Activated T-helper 1 cell treated with anti-CD3 and anti-CD28 coated beads, Interleukin-12 subunit alpha, Interleukin-12 subunit beta, Interleukin-2, Interleukin-4 antibody, amounts not matched to agents 30 ng/mL and 10 ng/mL and 1 ng/mL, durations not matched to agents 14 hours and 24 hours and 36 hours (primary cell): ENCODE measurements at regions not wholly inside any gene's neighbourhood (a gene's known extent, or its start where the extent isn't known, plus 50 kb on each side); places are given as distances from the start of the nearest gene placed in this dataset.

ENCODE experiments used
- DNase-seq: peaks from one replicate; pipeline ENCODE4 v3.0.0; 2021; ENCODE audit warnings: low spot score
- H3K27ac Mint-ChIP-seq: one replicate; pipeline ENCODE4 v1.8.0; 2021; ENCODE audit warnings: mild to moderate bottlenecking, mixed read lengths
- H3K27me3 Mint-ChIP-seq: one replicate; pipeline ENCODE4 v1.8.0; 2022; ENCODE audit warnings: mild to moderate bottlenecking, moderate library complexity, mixed read lengths; ENCODE audit not compliant: insufficient read depth
- H3K36me3 Mint-ChIP-seq: one replicate; pipeline ENCODE4 v1.8.0; 2021; ENCODE audit warnings: low read depth, mixed read lengths
- H3K4me1 Mint-ChIP-seq: one replicate; pipeline ENCODE4 v1.8.0; 2021; ENCODE audit warnings: low read depth, mixed read lengths
- H3K4me3 Mint-ChIP-seq: one replicate; pipeline ENCODE4 v1.8.0; 2021; ENCODE audit warnings: mild to moderate bottlenecking, moderate library complexity, mixed read lengths
- H3K9me3 Mint-ChIP-seq: one replicate; pipeline ENCODE4 v1.8.0; 2021; ENCODE audit warnings: mixed read lengths
- intact Hi-C: fragments of 100-400 bp; cut with micrococcal nuclease; formaldehyde crosslinking; loops from one replicate; pipeline ENCODE4 v1.15.1; 2024

DNA sequence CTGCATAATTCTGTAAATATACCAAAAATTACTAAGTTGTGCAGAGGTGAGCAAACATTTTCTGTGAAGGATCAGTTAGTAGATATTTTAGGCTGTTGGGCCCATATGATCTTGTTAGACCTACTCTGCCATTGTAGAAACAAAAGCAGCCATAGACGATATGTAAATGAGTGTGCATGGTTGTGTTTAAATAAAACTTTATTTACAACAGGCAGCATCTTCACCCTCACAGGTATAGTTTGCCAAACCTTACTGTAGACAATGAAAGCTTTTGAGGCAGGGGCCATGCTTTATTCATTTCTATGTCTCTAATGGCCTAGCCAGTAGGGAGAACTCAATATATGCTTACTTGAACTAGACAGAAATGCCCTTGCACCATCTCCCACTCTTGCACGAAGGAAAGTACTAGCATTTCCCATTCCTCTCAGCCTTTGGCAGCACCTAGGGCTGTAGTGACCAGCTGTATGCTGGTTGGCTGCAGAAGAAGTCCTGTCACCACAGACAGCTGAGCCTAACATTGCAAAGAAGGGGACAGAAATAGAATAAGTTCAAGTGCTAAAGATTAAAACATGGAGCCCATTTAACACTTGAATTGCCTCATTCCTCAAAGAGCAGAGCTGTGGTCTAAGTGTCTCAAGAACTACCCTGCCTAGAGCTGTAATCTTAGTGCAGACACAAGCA, 305.1 kb upstream of the MGAT5 start:
- H3K4me1 Mint-ChIP-seq = no peaks in the 10 kb centered on the region
- DNase-seq = no peak
- intact Hi-C loops = no loop called here
- no peaks in the 10 kb centered on the region for H3K9me3 Mint-ChIP-seq
- no peak overlapping the region for H3K4me3 Mint-ChIP-seq
- no peak overlapping the region for H3K27ac Mint-ChIP-seq
- H3K36me3 Mint-ChIP-seq = no peaks in the 10 kb centered on the region
- H3K27me3 Mint-ChIP-seq = no peaks in the 10 kb centered on the region

DNA sequence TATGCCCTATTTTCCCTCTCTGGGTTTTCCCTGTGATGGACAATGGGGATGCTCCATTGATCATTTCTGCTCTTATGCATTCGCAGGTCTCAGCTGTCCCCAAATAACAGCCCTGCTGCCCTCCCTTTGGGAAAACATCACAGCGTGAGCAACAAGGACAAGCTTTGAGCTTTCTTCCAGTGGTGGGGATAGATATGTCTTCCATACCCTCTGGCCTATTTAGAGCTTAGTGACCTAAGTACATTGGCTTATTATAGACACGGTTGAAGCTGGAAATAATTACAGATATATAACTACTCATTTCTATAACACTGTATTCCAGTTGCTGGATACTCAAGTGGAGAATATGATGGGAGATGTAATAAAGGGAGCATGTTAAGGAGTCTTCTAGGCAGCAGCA, 304.3 kb upstream of the MGAT5 start:
- no peaks in the 10 kb centered on the region for H3K9me3 Mint-ChIP-seq
- no peak overlapping the region for H3K4me3 Mint-ChIP-seq
- no peak overlapping the region for H3K27ac Mint-ChIP-seq
- no peaks in the 10 kb centered on the region for H3K4me1 Mint-ChIP-seq
- peaks cover 2% of the 10 kb centered on the region for H3K27me3 Mint-ChIP-seq
- intact Hi-C loops = no loop called here
- no peaks in the 10 kb centered on the region for H3K36me3 Mint-ChIP-seq
- DNase-seq = no peak

DNA sequence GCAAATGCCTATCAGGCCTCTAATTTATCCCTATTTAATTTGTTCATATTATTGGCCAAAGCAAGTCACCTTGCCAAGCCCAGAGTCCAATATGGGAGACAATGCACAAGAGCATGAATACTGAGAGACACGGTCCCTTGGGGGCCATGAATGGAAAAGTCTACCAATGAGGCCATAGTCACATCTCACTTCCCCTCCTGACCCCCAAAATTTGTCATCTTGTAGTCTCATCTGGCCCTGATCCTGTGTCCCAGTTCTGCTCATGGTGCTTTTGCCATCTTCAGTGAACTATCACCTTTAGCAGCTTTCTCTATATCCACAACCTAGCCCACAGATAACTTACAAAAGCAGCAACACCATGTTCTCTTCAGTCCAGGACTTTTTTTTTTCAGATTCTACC, 302.7 kb upstream of the MGAT5 start:
- H3K27me3 Mint-ChIP-seq = peaks cover 6% of the 10 kb centered on the region
- no peaks in the 10 kb centered on the region for H3K36me3 Mint-ChIP-seq
- no peaks in the 10 kb centered on the region for H3K9me3 Mint-ChIP-seq
- DNase-seq = no peak
- no peaks in the 10 kb centered on the region for H3K4me1 Mint-ChIP-seq
- no peak overlapping the region for H3K4me3 Mint-ChIP-seq
- intact Hi-C loops = no loop called here
- H3K27ac Mint-ChIP-seq = no peak overlapping the region

DNA sequence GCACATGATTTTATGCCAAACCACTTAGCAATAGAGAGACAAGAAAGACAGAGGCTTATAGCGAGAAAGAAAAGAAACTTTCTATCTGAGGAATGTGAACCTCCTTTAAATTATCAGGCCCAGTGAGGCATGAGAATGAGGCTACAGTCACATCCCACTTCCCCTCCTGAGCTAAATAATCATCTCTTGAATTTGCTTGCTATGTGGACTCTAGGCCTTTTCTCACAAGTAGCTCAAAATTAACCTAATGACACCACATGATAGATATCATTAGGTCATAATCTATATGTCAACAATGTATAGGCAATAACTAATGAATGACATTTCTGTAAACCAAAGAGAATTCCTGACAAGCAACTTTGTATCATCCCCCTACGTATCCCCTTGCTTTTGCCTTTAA, 301.5 kb upstream of the MGAT5 start:
- no peak overlapping the region for H3K27ac Mint-ChIP-seq

DNA sequence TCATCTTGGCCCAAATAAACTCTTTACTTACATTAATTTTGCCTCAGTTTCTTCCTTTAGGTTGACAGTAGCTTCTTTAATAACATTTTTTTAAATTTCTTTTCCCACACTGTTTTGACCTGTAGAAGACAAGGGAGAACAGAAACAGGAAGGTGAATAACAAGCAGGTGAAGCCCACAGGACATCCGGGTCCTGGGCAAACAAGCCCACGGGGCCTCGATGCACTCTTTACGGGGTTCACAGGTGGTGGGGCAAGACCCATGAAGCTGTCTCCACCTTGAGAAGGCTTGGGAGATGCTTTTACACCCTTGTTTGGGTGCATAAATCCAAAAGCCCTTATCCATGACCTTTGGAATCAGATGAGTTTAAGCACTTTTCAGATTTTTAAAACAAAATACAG, 301.0 kb upstream of the MGAT5 start:
- no peaks in the 10 kb centered on the region for H3K36me3 Mint-ChIP-seq
- no peaks in the 10 kb centered on the region for H3K4me1 Mint-ChIP-seq
- peaks cover 10% of the 10 kb centered on the region for H3K27me3 Mint-ChIP-seq
- DNase-seq = no peak
- no peak overlapping the region for H3K27ac Mint-ChIP-seq
- no peaks in the 10 kb centered on the region for H3K9me3 Mint-ChIP-seq
- intact Hi-C loops = no loop called here
- no peak overlapping the region for H3K4me3 Mint-ChIP-seq

More for the DNA sequence above, 301.5 kb upstream of the MGAT5 start:
- intact Hi-C loops = no loop called here
- no peak overlapping the region for H3K4me3 Mint-ChIP-seq
- H3K4me1 Mint-ChIP-seq = no peaks in the 10 kb centered on the region
- no peaks in the 10 kb centered on the region for H3K9me3 Mint-ChIP-seq
- H3K36me3 Mint-ChIP-seq = no peaks in the 10 kb centered on the region
- no peak for DNase-seq
- H3K27me3 Mint-ChIP-seq = peaks cover 10% of the 10 kb centered on the region

DNA sequence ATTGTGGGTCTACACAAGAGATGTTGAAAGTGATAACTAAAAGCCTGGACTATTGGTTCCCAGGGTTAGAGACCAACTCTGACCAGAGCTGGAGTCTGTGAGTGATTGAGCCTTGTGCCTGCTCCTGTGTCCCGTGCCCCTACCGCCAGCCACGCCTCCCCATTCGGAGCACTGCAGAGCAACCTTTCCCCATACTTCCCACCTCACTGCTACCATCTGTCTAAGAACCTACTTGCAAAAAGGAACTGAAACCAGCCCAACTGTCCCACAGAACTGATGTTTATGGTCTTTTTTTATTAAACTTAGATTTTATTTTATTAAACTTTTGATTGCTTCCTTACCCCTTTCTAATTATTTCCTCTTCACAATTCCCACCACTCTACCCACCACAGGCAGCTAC, 300.3 kb upstream of the MGAT5 start:
- H3K27me3 Mint-ChIP-seq = peaks cover 10% of the 10 kb centered on the region
- intact Hi-C loops = no loop called here
- no peaks in the 10 kb centered on the region for H3K9me3 Mint-ChIP-seq
- no peak overlapping the region for H3K27ac Mint-ChIP-seq
- H3K36me3 Mint-ChIP-seq = no peaks in the 10 kb centered on the region
- DNase-seq = no peak
- H3K4me3 Mint-ChIP-seq = no peak overlapping the region
- no peaks in the 10 kb centered on the region for H3K4me1 Mint-ChIP-seq

DNA sequence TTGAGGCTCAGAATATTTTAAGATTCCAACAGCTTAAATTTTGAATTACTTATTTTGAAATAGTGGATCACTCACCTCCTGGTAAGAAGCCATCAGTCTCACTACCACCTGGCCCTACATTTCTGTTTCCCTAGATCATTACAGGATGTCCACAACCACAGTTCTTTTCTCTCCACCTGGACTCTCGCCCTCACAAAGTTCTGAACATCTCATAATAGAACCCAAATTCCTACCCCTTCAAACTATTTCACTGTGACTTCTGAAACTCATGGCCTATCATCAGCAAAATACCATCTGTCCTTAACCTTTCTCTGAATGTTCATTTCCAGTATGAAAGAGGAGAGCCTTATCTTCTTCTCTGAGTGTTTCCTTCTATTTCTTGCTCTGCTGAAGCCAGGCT, 299.2 kb upstream of the MGAT5 start:
- H3K27ac Mint-ChIP-seq = no peak overlapping the region
- peaks cover 10% of the 10 kb centered on the region for H3K27me3 Mint-ChIP-seq
- H3K4me1 Mint-ChIP-seq = no peaks in the 10 kb centered on the region
- no peak overlapping the region for H3K4me3 Mint-ChIP-seq
- intact Hi-C loops = no loop called here
- no peaks in the 10 kb centered on the region for H3K9me3 Mint-ChIP-seq
- DNase-seq = no peak
- H3K36me3 Mint-ChIP-seq = no peaks in the 10 kb centered on the region

DNA sequence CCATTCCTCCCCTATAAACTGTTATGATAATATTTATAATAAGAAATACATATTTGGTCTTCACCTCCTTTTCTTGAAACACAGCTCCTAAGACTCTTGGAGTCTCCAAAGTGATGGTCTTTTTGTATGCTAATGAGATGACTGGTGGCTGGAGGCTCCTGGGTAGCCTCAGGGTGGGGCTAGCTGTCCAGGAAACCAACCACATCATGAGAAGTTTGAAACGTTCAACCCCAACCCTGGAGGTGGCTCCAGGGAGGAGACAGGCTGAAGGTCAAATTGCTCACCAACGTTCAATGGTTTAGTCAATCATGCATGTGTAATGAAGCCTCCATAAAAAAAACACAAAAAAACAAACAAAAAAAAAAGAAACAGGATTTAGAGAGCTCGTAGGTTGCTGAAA, 298.7 kb upstream of the MGAT5 start:
- no peaks in the 10 kb centered on the region for H3K9me3 Mint-ChIP-seq
- H3K27ac Mint-ChIP-seq = no peak overlapping the region
- intact Hi-C loops = no loop called here
- no peaks in the 10 kb centered on the region for H3K4me1 Mint-ChIP-seq
- no peak overlapping the region for H3K4me3 Mint-ChIP-seq
- no peaks in the 10 kb centered on the region for H3K36me3 Mint-ChIP-seq
- H3K27me3 Mint-ChIP-seq = peaks cover 10% of the 10 kb centered on the region
- no peak for DNase-seq

DNA sequence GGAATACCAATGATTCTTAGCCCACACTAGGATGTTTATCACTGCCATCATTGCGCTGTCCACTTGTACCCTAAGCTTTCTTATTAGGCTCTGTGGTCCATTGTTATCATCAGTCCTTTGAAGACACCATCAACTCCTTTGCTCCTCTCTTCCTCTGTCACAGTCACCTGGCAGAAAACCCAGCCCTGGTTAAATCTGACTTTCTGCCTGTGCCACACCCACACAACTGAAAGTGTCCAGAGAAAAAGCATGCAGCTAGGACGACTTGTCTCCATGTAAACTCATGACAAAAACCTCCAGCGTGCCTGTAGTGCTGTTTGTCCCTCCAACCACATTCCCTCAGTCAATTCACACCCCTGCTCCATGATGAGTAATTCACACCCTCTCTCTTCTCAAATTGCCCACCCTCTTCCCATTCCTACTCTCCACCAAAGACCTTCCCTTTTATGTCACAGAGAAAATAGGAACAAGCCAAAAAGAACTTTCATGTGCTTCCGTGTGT, 297.4 kb upstream of the MGAT5 start:
- Mint-ChIP-seq H3K4me3 (no peak overlapping the region), H3K27ac (no peak overlapping the region), H3K27me3 (peaks cover 10% of the 10 kb centered on the region), H3K36me3 (no peaks in the 10 kb centered on the region), H3K4me1 (no peaks in the 10 kb centered on the region), H3K9me3 (no peaks in the 10 kb centered on the region)
- no peak for DNase-seq
- intact Hi-C loops = no loop called here

DNA sequence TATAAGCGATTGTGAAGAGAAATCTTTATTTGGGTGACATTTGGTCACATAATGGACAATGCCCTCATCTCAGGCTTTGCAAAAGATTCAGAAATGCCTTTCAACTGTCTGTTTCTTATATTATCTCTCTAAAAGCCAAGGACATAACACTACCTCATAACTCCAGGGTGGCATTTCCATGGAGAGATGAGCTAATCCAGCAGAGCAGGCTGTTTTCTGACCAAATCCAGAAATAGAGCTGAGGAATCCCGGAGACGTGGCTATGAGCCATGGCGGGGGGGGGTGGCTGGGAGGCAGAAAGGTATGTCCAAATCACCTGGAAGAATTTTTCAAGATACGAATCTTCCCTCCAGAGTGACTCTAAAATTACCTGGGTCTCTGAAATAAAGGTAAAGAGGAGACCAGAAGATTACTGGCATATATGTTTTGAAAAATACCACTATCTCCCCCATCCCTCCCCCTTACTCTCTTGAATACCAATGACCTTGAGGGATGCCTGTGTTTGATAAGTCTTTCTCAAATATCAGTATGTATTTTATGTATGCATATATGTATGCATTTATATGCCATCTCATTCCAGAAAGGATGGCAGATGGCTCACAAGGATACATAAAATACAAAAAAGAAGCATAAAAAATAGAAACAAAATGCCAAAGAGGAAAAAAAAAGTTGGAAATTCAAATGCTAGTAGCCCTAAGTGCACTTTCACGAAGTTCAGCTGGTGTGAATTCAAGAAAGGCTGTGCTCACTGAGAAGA, 296.0 kb upstream of the MGAT5 start:
- Mint-ChIP-seq H3K27ac (no peak overlapping the region), H3K9me3 (no peaks in the 10 kb centered on the region), H3K4me1 (no peaks in the 10 kb centered on the region), H3K27me3 (peaks cover 12% of the 10 kb centered on the region), H3K4me3 (no peak overlapping the region), H3K36me3 (no peaks in the 10 kb centered on the region)
- intact Hi-C loops = no loop called here
- no peak for DNase-seq

DNA sequence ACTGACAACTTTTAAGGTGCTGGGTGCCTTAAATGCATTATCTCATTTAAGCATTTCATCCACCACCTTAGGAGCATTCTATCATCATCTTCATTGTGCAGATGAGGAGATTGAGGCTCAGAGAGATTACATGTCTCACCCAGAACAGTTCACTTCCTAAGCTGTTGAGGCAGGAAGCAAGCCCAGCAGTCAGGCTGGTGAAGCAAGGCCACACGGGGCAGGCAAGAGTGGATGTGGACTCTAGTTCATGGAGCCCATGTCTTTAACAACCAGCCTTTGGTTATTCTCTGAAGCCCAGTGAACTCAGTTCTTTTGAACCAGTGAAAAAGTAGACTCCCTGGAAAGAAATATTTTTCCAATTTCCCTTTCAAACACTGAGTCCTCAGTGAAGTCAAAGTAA, 294.8 kb upstream of the MGAT5 start:
- Mint-ChIP-seq H3K36me3 (no peaks in the 10 kb centered on the region), H3K27ac (no peak overlapping the region), H3K4me1 (no peaks in the 10 kb centered on the region), H3K27me3 (peaks cover 12% of the 10 kb centered on the region), H3K4me3 (no peak overlapping the region), H3K9me3 (no peaks in the 10 kb centered on the region)
- intact Hi-C loops = no loop called here
- DNase-seq = no peak

DNA sequence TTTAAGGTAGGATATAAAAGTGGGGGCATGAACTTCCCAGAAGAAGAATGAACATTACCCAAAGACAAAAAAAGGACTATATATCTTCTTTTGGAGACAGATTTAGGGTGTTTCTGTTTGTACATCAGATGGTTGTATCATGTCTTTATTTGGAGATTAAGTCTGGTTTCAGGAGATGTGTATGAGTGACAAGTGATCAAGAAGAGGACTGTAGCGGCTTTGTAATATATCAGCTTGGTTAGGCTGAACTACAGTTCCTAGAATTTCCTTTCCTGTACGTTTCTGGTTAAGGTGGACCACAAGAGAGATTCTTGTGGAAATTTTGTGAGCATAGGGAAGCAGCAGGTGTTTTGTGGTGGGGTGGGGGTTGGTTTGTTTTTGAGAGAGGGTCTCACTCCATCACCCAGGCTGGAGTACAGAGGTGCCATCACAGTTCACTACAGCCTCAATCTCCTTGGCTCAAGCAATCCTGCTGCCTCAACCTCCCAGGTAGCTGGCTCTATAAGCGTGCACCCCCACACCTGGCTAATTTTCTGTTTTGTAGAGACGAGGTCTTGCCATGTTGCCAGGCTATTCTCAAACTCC, 287.1 kb upstream of the MGAT5 start:
- peaks cover 3% of the 10 kb centered on the region for H3K27me3 Mint-ChIP-seq
- peaks cover 7% of the 10 kb centered on the region for H3K4me1 Mint-ChIP-seq
- no peak overlapping the region for H3K4me3 Mint-ChIP-seq

DNA sequence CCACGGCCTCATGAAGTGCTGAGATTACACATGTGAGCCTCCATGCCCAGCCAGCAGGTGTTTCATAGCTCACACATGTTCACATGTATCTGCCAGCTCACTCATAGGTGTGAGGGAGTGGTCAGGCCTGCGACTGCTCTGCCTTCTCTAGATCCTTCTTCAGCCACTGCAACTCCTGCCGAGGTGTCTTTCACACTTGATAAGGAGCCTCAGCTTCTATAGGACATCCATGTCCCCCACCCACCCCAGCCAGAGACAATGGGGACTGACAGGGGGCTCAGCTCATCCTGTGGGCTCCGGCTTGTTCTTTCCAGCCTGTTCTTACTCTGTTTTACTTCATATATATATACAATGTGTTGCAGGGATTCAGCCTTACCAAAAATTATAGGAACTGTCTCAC, 286.5 kb upstream of the MGAT5 start:
- intact Hi-C loops = no loop called here

More for the DNA sequence above, 287.1 kb upstream of the MGAT5 start:
- no peaks in the 10 kb centered on the region for H3K9me3 Mint-ChIP-seq
- intact Hi-C loops = no loop called here
- DNase-seq = no peak
- H3K27ac Mint-ChIP-seq = no peak overlapping the region
- no peaks in the 10 kb centered on the region for H3K36me3 Mint-ChIP-seq

More for the DNA sequence above, 286.5 kb upstream of the MGAT5 start:
- Mint-ChIP-seq H3K4me1 (peaks cover 7% of the 10 kb centered on the region), H3K27ac (no peak overlapping the region), H3K27me3 (peaks cover 3% of the 10 kb centered on the region), H3K9me3 (no peaks in the 10 kb centered on the region), H3K4me3 (no peak overlapping the region), H3K36me3 (no peaks in the 10 kb centered on the region)
- DNase-seq = no peak
